Stromal cell of bone marrow (primary cell): ENCODE measurements at regions not wholly inside any gene's neighbourhood (a gene's known extent, or its start where the extent isn't known, plus 50 kb on each side); places are given as distances from the start of the nearest gene placed in this dataset.
A peak's percentile ranks its signal among the peaks of the same experiment; 100 is the strongest.

Source experiments
- DNase-seq: peaks from one replicate; pipeline ENCODE4 v3.0.0-alpha.2; 2012; ENCODE audit warnings: low read depth

GRCh38 chr11:127598476-127598875 is 597.9 kb upstream of the KIRREL3 start:
- DNase-seq, result no peak

GRCh38 chr11:127596433-127596832 is 595.9 kb upstream of the KIRREL3 start:
- DNase-seq, result no peak

- no peak for DNase-seq
Measured at GRCh38 chr11:127592371-127592770, 591.8 kb upstream of the KIRREL3 start.

- no peak for DNase-seq
Measured at GRCh38 chr11:127590314-127590713, 589.7 kb upstream of the KIRREL3 start.

GRCh38 chr11:127588431-127588830 is 587.9 kb upstream of the KIRREL3 start:
- no peak for DNase-seq

- no peak for DNase-seq
Measured at GRCh38 chr11:127587511-127587910, 586.9 kb upstream of the KIRREL3 start.

- DNase-seq, result no peak
Measured at GRCh38 chr11:127576210-127576609, 575.6 kb upstream of the KIRREL3 start.

- no peak for DNase-seq
Measured at GRCh38 chr11:127574478-127574877, 573.9 kb upstream of the KIRREL3 start.

- no peak for DNase-seq
Measured at GRCh38 chr11:127568891-127569290, 568.3 kb upstream of the KIRREL3 start.

- no peak for DNase-seq
Measured at GRCh38 chr11:127567237-127567932, 566.8 kb upstream of the KIRREL3 start.

- DNase-seq, result peak; percentile 18
Measured at GRCh38 chr11:127564810-127565209, 564.2 kb upstream of the KIRREL3 start.

- DNase-seq, result no peak
Measured at GRCh38 chr11:127559978-127560377, 559.4 kb upstream of the KIRREL3 start.

- no peak for DNase-seq
Measured at GRCh38 chr11:127552446-127552845, 551.9 kb upstream of the KIRREL3 start.

GRCh38 chr11:127531167-127531566 is 530.6 kb upstream of the KIRREL3 start:
- DNase-seq, result no peak

GRCh38 chr11:127528297-127528696 is 527.7 kb upstream of the KIRREL3 start:
- DNase-seq, result no peak

- no peak for DNase-seq
Measured at GRCh38 chr11:127524618-127525017, 524.0 kb upstream of the KIRREL3 start.

GRCh38 chr11:127521413-127521812 is 520.8 kb upstream of the KIRREL3 start:
- peak; percentile 1 for DNase-seq

- no peak for DNase-seq
Measured at GRCh38 chr11:127507851-127508250, 507.3 kb upstream of the KIRREL3 start.

- no peak for DNase-seq
Measured at GRCh38 chr11:127506647-127507046, 506.1 kb upstream of the KIRREL3 start.

GRCh38 chr11:127506126-127506525 is 505.6 kb upstream of the KIRREL3 start:
- no peak for DNase-seq

- no peak for DNase-seq
Measured at GRCh38 chr11:127496165-127496564, 495.6 kb upstream of the KIRREL3 start.

GRCh38 chr11:127493330-127494022 is 492.9 kb upstream of the KIRREL3 start:
- DNase-seq, result peak; percentile 1

- DNase-seq, result no peak
Measured at GRCh38 chr11:127492029-127492428, 491.5 kb upstream of the KIRREL3 start.

- no peak for DNase-seq
Measured at GRCh38 chr11:127491589-127491988, 491.0 kb upstream of the KIRREL3 start.
